Upper lobe of right lung (tissue), 1 donor: ENCODE measurements at regions not wholly inside any gene's neighbourhood (a gene's known extent, or its start where the extent isn't known, plus 50 kb on each side); places are given as distances from the start of the nearest gene placed in this dataset.
"Not testable (repeated sequence)": the region's sequence is repeated elsewhere in the genome, so short reads cannot be mapped to it uniquely, and the experiment has no call there.

Experiments
- ATAC-seq: fragments of 200-7000 bp; cut with Tn5 transposase; one replicate; pipeline ENCODE4 v1.9.1; 2020; ENCODE audit warnings: mild to moderate bottlenecking, moderate library complexity
- DNase-seq: peaks from one replicate; pipeline ENCODE4 v3.0.0-alpha.2; 2020
- H3K27ac ChIP-seq: fragments of 200-600 bp; one replicate; pipeline ENCODE4 v1.8.0; 2022
- H3K27me3 ChIP-seq: fragments of 200-600 bp; one replicate; pipeline ENCODE4 v1.8.0; 2022; ENCODE audit warnings: mild to moderate bottlenecking
- H3K36me3 ChIP-seq: fragments of 200-600 bp; one replicate; pipeline ENCODE4 v1.8.0; 2022
- H3K4me1 ChIP-seq: fragments of 200-600 bp; one replicate; pipeline ENCODE4 v1.8.0; 2022
- H3K4me3 ChIP-seq: fragments of 200-600 bp; one replicate; pipeline ENCODE4 v1.8.0; 2022; ENCODE audit warnings: mild to moderate bottlenecking
- H3K9me3 ChIP-seq: fragments of 200-600 bp; one replicate; pipeline ENCODE4 v1.8.0; 2022
- intact Hi-C: fragments of 100-400 bp; cut with DNase I; formaldehyde crosslinking; loops from one replicate; pipeline ENCODE4 v1.11.0; 2022
- TF ChIP-seq, protein P1 (sequence below): fragments of 200-600 bp; IDR thresholded peaks from one replicate; pipeline ENCODE4 v1.8.0; 2022; ENCODE audit warnings: antibody characterized with exemption
- donor health status: DM: no; HTN: yes; CAD: no; lungs with severe emphysema.

DNA sequence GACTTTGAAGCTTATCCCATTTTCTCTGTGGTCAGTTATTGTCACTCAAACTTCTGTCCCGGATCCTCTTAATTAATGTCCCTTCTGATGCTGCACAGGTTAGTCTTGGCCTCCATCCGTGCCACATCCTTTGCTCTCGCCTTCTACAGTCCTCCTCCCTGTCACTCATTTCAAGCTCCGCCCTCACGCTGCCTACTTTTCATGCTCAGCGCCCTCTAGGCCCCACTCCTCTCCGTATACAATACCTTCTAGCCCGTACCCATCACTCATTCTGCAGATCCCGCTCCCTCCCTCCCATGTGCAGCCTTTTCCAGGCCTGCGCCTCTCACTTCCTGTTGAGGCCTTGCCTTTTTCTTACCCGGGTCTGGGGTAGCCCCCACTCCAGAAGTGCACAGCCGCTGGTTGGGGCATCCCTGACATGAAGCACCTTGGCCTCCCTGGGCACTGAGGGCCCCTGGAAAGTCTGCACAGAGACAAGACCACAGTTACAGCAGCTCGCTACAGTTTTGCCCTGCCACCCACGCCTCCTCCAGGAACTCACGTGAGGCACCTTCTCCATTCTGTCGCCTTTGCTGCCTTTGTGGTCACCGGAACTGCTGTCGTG lies 88.5 kb upstream of the SLC25A48 start:
- Histone ChIP-seq H3K9me3 (no peaks in the 10 kb centered on the region), H3K27me3 (no peaks in the 10 kb centered on the region), H3K4me1 (no peaks in the 10 kb centered on the region), H3K4me3 (no peak overlapping the region), H3K27ac (no peak overlapping the region), H3K36me3 (no peaks in the 10 kb centered on the region)
- TF ChIP-seq, protein P1, sequence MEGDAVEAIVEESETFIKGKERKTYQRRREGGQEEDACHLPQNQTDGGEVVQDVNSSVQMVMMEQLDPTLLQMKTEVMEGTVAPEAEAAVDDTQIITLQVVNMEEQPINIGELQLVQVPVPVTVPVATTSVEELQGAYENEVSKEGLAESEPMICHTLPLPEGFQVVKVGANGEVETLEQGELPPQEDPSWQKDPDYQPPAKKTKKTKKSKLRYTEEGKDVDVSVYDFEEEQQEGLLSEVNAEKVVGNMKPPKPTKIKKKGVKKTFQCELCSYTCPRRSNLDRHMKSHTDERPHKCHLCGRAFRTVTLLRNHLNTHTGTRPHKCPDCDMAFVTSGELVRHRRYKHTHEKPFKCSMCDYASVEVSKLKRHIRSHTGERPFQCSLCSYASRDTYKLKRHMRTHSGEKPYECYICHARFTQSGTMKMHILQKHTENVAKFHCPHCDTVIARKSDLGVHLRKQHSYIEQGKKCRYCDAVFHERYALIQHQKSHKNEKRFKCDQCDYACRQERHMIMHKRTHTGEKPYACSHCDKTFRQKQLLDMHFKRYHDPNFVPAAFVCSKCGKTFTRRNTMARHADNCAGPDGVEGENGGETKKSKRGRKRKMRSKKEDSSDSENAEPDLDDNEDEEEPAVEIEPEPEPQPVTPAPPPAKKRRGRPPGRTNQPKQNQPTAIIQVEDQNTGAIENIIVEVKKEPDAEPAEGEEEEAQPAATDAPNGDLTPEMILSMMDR: no peak
- intact Hi-C loops: no loop called here
- ATAC-seq (no peak), DNase-seq (no peak)

DNA sequence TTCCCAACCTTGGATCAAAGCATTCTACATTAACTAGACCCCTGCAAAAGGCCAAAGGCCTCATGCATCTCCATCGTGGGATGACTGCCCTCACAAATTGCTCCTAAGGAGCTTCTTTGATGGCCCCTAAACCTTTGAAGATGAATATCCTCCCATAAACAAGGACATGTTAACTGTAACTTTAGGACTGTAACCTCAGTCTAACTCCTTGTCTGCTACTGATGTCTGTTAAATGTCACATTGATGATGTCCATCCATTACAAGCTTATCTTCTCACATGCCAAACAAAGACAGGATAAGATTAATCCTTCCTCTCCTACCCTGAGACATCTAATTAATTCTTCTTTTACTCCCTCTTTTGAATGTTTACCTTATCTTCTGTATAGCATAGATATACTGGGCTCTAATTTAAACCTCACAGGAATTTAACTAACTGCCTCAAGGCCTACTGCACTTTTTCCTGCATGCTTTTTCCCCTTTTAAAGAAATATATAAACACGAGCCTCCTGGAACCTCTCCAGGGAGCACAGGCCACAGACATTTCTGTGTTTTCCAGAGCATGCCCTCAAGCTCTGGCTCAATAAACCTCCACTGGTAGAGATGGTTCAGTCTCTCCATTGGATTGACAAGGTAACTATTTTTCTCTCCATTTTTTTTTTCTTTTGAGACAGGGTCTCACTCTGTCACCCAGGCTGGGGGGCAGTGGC lies 90.6 kb upstream of the SLC25A48 start:
- TF ChIP-seq, protein P1: no peak
- ATAC-seq (no peak), DNase-seq (no peak)
- Histone ChIP-seq H3K36me3 (no peaks in the 10 kb centered on the region), H3K4me3 (no peak overlapping the region), H3K4me1 (no peaks in the 10 kb centered on the region), H3K9me3 (no peaks in the 10 kb centered on the region), H3K27ac (no peak overlapping the region), H3K27me3 (no peaks in the 10 kb centered on the region)
- intact Hi-C loops: no loop called here

DNA sequence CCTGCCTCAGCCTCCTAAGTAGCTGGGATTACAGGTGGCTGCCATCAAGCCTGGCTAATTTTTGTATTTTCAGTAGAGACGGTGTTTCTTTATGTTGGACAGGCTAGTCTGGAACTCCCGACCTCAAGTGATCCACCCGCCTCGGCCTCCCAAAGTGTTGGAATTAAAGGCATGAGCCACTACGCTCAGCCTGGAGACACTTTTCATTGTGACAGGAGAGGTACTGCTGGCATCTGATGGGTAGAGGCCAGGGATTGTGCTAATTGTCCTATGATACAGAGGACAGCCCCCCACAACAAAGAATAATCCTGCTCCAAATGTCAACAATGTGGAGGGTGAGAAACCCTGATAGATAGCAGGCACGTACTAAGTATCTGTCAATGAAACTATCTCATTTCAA lies 91.3 kb upstream of the SLC25A48 start:
- ATAC-seq: no peak
- no peaks in the 10 kb centered on the region for H3K9me3 ChIP-seq
- H3K36me3 ChIP-seq: no peaks in the 10 kb centered on the region
- no peak for DNase-seq
- intact Hi-C loops: no loop called here
- H3K27ac ChIP-seq: no peak overlapping the region
- no peaks in the 10 kb centered on the region for H3K27me3 ChIP-seq
- no peak overlapping the region for H3K4me3 ChIP-seq
- no peaks in the 10 kb centered on the region for H3K4me1 ChIP-seq
- TF ChIP-seq, protein P1: no peak

DNA sequence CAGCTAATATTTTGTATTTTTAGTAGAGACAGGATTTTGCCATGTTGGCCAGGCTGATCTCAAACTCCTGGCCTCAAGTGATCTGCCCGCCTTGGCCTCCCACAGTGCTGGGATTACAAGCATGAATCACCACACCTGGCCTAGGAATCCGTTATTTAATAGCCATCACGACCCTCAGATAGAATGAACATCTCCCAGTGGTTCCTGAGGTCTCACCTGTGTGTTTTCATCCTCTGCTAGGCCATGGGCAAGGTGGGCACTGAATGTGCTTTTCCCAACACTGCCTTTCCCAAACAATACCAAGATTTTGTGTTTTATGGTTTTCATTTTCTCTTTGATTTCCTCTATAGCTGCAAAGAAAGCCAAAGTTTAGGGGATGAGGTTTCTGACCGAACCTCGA lies 92.2 kb upstream of the SLC25A48 start:
- H3K36me3 ChIP-seq, H3K4me3 ChIP-seq, DNase-seq, H3K9me3 ChIP-seq, H3K27ac ChIP-seq, intact Hi-C loops, H3K4me1 ChIP-seq, H3K27me3 ChIP-seq, ATAC-seq: not testable (repeated sequence)

DNA sequence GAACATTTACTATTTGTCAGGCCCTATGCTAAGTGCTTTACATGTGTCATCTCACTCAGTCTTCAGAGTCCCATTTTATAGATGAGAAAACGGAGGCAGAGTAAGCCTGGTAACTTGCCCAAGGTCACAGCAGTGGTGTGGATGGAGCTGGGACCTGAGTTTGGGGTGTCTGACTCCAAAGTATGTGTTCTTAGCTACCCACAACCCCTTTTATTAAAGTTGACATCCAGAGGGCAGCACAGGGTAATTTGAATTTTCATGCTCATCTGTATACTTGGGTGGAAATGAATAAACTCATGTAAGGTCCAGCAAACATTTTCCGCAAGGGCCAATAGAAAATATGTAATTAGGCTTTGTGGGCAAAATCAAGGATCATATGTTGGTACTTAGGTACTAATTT lies 93.4 kb upstream of the SLC25A48 start:
- intact Hi-C loops: no loop called here
- Histone ChIP-seq H3K27ac (no peak overlapping the region), H3K4me1 (no peaks in the 10 kb centered on the region), H3K27me3 (no peaks in the 10 kb centered on the region), H3K36me3 (no peaks in the 10 kb centered on the region), H3K4me3 (no peak overlapping the region), H3K9me3 (no peaks in the 10 kb centered on the region)
- TF ChIP-seq, protein P1: no peak
- no peak for DNase-seq
- no peak for ATAC-seq

DNA sequence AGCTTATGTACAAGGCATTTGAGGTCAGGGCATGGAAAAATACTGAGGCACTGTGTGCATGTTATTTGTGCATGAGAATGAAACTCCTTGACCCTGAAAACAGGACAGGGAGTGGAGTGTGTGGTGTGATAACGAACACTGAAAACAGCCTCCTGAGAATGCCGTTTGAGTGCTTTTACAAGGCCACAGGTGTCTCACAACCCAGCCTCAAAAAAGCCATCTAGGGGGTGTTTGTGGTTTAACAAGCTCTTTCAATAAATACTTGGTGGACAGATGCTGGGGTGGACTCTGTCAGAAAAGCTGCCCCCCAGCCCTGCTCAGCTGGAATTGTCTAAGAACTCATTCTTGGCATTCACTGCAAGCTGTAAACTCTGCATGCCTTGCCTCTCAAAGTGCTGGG lies 94.0 kb upstream of the SLC25A48 start:
- TF ChIP-seq, protein P1: no peak
- Histone ChIP-seq H3K27ac (no peak overlapping the region), H3K36me3 (no peaks in the 10 kb centered on the region), H3K4me3 (no peak overlapping the region), H3K4me1 (no peaks in the 10 kb centered on the region), H3K9me3 (no peaks in the 10 kb centered on the region), H3K27me3 (no peaks in the 10 kb centered on the region)
- intact Hi-C loops: no loop called here
- DNase-seq (no peak), ATAC-seq (no peak)
